ENCODE measurements at regions not wholly inside any gene's neighbourhood (a gene's known extent, or its start where the extent isn't known, plus 50 kb on each side); places are given as distances from the start of the nearest gene placed in this dataset.

GRCh38 chr7:138254444-138254843 is 178.2 kb downstream of the AKR1D1 start:
- DNase-seq: no peak

DNA sequence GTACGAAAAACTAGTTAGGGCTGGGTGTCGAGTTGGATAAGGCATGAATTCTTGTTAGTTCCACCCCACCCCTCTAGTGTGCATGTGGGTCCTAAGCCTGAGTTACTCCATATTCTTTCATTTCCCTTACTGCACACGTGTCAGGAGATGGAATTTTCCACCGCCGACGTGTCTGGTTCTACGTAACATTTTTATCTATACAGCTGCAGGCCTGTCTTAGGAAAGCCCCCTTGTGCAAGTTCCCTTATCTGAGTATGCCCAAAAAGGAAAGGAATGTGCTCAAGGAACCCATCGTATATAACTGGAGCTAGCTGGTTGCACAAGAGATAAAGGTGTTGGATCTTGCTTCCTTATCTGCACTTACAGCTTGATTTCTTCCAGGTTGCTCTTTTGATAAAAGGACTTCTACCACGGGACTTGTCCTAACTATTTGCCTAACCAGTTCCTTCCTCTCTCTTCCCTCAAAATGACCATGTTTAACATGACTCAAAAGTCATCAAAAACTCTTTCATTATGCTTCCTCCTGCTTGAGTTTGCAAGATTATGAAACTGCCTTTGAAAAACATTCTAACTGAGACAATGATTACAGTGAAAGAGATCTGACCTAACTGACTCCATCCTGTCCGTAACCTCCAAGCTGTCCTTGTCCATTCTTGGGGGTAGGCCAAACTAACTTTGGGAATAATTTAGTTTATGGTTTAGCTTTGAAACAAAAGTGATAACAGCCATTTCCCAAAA is 181.4 kb downstream of the AKR1D1 start:
- no peak for DNase-seq

DNA sequence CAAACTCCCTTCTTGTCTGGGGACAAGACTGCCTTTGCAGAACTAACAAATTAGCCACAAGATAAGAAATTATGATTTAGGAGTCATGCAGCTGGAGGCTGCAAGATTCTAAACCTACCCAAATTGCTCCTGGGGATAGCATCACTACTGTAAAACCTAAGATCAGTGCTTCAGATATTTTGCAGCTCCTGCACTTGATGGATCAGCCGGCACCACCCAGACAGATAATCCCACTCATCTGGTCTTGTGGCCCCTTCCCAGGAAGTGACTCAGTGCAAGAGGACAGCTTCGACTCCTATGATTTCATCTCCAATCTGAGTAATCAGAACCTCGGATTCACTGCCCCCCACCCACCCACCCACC is 181.9 kb downstream of the AKR1D1 start:
- DNase-seq: no peak

DNA sequence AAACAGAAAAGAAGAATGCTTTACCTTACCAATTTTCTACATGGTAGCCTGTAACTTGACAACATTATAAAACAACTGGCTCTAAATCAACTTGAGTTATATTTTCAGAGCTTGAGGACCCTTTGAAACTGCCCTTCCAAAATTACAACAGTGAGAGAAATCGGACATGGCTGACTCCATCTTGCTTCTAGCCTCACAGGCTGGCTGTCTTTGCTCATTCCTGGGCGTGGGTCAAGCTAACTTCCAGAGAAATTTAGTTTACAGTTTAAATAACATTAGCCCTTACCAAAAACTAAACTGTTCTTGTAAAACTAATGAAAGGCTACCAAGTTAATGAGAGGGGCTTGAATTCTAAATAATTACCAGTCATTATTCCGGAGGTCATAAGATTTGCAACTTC is 183.4 kb downstream of the AKR1D1 start:
- no peak for DNase-seq

- DNase-seq: no peak
Measured at GRCh38 chr7:138267934-138268333, 191.7 kb downstream of the AKR1D1 start.

GRCh38 chr7:138276891-138277290 is 183.2 kb upstream of the TRIM24 start:
- DNase-seq: no peak

DNA sequence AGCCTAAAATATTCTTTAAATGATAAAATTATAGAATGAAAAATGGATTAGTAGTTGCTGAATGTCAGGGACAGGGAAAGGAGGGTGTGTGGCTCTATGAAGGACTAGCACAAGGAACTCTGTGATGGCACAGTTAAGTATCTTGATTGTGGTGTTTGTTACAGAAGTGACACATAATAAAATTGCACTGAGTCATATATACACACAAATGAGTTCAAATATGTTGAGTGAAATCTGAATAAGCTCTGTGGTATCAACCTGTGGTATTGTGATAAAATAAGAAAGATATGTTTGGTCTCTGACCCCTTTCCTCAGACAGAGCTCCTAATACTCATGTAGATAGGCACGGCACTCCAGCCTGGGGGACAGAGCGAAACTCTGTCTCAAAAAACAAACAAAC is 181.5 kb upstream of the TRIM24 start:
- DNase-seq: no peak

- DNase-seq: no peak
Measured at GRCh38 chr7:138282997-138283396, 177.1 kb upstream of the TRIM24 start.

GRCh38 chr7:138285129-138285528 is 174.9 kb upstream of the TRIM24 start:
- DNase-seq: no peak

- DNase-seq: no peak
Measured at GRCh38 chr7:138286846-138287245, 173.2 kb upstream of the TRIM24 start.

GRCh38 chr7:138287549-138287948 is 172.5 kb upstream of the TRIM24 start:
- no peak for DNase-seq

- DNase-seq: no peak
Measured at GRCh38 chr7:138289082-138289481, 171.0 kb upstream of the TRIM24 start.

- DNase-seq: no peak
Measured at GRCh38 chr7:138289864-138290263, 170.2 kb upstream of the TRIM24 start.

GRCh38 chr7:138292951-138293350 is 167.1 kb upstream of the TRIM24 start:
- DNase-seq: no peak

- no peak for DNase-seq
Measured at GRCh38 chr7:138295049-138295637, 164.9 kb upstream of the TRIM24 start.

DNA sequence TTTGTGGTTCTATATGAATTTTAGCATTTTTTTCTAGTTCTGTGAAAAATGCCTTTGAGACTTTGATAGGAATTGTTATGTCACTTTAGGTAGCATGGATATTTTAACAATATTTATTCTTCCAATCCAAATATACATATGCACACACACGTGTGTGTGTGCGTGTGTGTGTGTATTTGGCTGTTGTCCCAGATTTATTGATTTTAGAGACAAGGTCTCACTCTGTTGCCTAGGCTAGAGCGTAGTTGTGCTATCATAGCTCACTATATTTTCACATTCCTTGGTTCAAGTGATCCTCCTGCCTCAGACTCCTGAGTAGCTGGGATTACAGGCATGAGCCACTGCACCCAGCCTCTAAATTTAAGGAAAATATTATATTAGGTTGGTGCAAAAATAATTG is 162.5 kb upstream of the TRIM24 start:
- no peak for DNase-seq

DNA sequence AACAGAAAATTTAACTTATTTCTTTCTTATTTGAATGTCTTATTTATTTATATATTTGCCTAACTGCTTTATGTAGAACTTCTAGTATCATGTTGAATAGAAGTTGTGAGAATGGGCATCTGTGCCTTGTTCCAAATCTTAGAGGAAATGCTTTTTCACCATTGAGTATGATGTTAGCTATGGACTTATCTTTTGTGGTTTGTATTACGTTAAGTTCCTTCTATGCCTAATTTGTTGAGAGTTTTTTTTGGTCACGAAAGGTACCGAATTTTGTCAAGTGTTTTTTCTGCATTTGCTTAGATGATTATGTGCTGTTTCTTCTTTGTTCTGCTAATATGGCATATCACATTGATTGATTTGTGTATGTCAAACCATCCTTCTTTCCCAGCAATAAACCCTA is 161.0 kb upstream of the TRIM24 start:
- no peak for DNase-seq

- DNase-seq: no peak
Measured at GRCh38 chr7:138303230-138304070, 156.6 kb upstream of the TRIM24 start.

DNA sequence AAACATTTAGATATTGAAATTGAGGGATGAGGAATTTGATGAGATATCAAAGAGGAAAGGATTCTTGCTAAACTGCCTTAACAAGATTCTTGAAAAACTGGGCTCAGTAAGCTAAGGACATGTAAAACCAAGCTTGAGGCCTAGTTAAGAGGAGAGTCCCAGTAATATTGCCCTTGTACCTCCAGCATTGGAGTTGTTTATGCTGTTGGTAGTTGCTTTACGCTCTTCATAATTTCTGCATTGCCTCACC is 156.1 kb upstream of the TRIM24 start:
- DNase-seq: no peak

DNA sequence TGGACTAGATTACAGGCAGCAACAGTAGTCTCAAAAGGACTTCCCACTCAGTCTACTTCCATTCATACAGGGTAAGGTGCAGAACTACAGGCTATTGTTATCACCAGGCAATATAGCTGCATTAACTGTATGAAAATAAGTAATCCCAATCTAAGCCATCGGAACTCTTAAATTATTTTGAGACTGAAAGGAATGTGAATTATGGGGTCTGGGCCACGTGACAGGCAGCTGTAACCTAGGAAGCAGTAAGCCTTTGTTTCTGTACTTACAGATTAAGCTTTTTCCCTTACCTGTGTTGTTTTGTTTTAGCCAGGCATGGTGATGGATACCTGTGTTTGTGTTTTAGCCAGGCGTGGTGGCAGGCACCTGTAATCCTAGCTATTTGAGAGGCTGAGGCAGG is 152.4 kb upstream of the TRIM24 start:
- no peak for DNase-seq

DNA sequence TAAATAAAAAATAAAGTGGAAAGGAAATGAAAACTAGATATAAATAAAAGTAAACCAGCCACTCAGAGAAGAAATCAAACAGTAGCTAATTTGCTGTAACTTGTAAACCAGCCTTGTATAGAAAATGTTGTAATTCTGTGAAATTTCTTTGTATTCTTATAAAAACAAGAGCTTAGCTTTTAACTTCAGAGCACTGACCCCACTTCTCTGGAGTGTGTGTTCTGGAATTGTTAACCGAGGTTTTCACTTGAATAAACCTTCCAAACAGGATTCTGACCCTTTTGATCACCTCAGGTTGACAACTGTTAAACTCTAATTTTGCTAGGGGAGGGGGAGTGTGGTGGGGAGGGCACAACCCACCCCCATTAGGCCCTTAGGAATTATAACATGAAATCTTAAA is 151.9 kb upstream of the TRIM24 start:
- no peak for DNase-seq

GRCh38 chr7:138309186-138309585 is 150.9 kb upstream of the TRIM24 start:
- no peak for DNase-seq

DNA sequence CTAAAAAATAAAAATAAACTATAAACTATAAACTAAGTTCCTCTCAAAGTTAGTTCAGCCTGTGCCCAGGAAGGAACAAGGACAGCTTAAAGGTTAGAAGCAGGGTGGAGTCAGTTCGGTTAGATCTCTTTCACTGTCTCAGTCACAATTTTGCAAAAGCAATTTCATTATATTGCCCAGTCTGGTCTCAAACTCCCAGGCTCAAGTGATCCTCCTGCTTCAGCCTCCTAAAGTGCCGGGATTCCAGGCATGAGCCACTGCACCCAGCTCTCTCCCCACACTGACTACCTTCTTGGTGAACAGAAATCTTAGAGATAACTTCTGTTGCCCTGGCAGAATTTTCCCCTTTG is 146.3 kb upstream of the TRIM24 start:
- no peak for DNase-seq

Data from hypothalamus (tissue), 51 donors.